Esophagus mucosa (tissue), 1 donor: ENCODE measurements at regions not wholly inside any gene's neighbourhood (a gene's known extent, or its start where the extent isn't known, plus 50 kb on each side); places are given as distances from the start of the nearest gene placed in this dataset.

Experiments
- ATAC-seq: fragments of 200-7000 bp; cut with Tn5 transposase; one replicate; pipeline ENCODE4 v1.9.1; 2020
- donor health status: DM: yes; HTN: yes; CAD: no.

DNA sequence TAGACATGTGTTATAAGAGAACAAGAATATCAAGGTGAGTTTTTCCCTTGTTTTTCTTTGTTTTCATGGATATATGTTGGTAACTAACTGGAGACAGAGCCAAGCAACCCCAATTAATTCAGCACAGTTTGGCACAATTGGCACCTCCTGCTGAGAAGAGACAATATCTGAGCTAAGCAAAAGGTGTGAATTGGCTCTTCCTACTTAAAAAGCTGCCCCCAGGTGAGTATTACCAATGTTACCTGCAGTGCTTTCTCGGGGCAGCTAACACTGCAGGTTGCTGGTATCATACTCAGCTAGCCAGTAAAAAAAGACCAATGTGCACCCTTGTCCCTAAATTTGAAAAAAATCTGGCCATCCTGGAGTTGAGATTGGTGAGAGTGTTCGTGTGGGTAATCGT is 871.2 kb upstream of the TENM3 start:
- no peak for ATAC-seq

DNA sequence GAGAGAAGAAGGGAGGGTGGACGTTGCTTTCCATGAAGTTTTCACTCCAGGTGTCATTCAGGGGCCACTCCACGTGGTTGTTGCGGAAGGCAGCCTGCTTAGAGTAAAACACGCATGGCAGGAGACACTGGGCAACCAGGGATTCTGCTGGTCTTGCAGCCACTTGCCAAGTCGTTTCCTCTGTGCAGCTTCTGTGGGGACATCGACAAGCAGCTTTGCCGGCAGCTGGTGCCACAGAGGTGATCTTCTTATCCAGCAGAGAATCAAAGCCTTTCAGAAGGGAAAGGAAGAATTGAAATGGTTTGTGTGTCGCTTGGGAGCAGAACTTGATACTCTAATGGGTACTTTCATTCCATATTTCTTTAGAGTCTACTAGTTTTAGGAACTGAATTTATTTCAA is 867.1 kb upstream of the TENM3 start:
- no peak for ATAC-seq

DNA sequence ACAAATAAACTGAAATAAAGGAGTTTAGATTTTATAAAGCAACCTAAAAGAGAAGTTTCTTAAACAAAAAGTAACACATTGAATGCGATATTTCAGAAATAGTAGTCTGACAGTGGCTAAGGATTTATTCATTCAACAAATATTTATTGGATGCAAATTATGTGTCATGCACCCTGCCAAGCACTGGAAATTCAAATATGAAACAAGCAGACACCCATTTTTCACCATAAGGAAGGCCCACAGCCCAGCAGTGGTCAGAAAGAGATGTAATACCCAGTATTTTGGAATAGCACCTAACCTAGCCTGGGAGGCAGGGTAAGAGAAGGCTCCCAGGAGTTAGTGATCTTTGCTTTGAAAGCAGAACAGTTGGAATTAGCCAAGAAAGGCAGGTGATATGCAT is 855.1 kb upstream of the TENM3 start:
- ATAC-seq, result no peak

GRCh38 chr4:181416966-181417365 is 826.2 kb upstream of the TENM3 start:
- ATAC-seq, result no peak

GRCh38 chr4:181418496-181418895 is 824.7 kb upstream of the TENM3 start:
- ATAC-seq, result no peak

- ATAC-seq, result no peak
These were observed 822.3 kb upstream of the TENM3 start for GRCh38 chr4:181420950-181421349.

GRCh38 chr4:181424362-181425016 is 818.7 kb upstream of the TENM3 start:
- no peak for ATAC-seq

DNA sequence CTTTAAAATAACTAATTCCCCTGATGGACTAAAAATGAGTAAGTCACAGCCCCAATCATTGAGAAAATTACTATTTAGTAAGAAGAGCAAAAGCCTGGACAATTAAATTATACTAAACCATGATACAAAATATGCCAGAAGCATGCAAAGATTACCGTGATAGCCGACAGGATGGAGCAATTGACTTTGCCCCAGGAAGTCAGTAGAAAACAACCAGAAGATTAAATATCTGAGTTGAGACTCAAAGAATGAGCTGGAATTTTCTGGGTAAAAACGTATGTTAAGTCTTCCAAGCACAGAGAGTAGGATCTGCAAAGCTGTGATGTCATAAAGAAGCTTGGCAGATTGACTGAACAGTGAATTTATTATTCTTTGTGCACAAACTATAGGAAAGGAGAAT is 816.1 kb upstream of the TENM3 start:
- no peak for ATAC-seq

DNA sequence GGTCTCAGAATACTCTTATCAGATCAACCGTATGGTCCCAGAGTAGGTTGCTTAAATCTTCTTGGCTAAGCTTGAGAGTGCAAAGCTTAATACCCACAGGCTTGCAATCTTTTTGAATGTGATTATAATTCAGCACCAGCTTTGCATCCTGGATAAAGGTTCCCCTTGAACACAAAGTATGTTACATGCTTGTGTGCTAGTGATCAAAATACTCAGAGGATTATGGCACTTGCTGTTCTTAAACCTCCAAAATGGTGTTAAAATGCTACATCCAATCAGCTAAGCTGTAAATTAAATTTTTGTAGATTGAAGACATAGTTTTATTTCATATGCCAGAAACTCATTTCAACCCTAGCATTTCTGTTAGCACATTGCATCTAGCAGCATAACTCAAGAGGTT is 812.2 kb upstream of the TENM3 start:
- no peak for ATAC-seq

DNA sequence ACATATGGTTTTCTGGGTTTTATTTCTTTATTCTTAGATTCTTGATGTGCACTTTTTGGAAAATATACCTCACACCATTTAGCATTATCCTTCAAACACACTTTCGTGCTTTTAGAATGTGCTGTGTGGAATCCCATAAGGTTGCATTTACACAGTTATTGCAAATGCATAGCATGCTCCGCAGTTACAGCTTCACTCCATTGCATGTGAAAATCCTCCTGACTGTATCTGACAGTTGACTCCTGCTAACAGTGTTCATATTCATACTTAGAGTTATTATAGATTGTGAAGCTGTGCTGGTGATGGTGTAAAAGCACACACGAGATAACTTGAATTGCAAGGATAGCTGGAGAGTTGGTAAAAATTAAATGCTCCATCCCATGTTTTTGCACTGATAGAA is 811.5 kb upstream of the TENM3 start:
- no peak for ATAC-seq

- ATAC-seq, result no peak
These were observed 810.9 kb upstream of the TENM3 start for GRCh38 chr4:181432335-181432734.

GRCh38 chr4:181437895-181438294 is 805.3 kb upstream of the TENM3 start:
- ATAC-seq, result no peak

GRCh38 chr4:181438641-181439040 is 804.6 kb upstream of the TENM3 start:
- no peak for ATAC-seq

GRCh38 chr4:181443021-181443420 is 800.2 kb upstream of the TENM3 start:
- ATAC-seq, result no peak

DNA sequence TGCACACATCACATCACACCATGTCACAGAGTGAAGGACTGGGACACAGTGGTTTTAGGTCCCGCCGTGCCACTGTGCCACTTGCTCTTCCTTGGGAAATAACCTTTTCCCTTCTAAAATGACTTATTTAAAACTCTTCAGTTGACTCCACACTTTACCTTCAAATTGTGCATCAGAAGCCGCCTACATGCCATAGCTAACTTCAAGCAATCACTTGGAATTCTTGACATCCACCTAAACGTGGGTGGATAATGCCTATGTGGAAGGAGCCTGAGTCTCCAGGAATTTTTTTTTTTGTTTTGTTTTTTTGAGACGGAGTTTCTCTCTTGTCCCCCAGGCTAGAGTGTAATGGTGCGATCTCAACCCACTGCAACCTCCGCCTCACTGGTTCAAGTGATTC is 777.4 kb upstream of the TENM3 start:
- ATAC-seq, result no peak

DNA sequence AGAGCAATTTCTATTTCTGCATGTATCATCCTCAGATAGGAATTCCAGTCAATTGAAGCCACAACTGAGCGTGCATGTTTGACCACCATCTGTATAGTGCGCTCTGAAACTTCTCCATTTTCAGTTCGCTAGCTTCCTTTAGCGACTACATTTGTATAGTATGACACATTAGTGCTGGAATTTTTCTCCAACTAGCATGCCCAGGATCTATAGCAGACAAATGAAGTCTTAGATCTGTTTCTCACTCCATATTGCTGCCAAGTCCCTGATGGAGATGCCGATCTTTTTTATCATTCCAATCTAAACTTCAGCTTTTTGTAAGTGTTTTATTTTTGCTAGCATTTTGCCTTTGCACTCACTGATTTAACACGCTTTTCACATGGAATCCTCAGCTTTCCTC is 774.8 kb upstream of the TENM3 start:
- ATAC-seq, result no peak

GRCh38 chr4:181470306-181470705 is 772.9 kb upstream of the TENM3 start:
- no peak for ATAC-seq

GRCh38 chr4:181475359-181475758 is 767.8 kb upstream of the TENM3 start:
- no peak for ATAC-seq

DNA sequence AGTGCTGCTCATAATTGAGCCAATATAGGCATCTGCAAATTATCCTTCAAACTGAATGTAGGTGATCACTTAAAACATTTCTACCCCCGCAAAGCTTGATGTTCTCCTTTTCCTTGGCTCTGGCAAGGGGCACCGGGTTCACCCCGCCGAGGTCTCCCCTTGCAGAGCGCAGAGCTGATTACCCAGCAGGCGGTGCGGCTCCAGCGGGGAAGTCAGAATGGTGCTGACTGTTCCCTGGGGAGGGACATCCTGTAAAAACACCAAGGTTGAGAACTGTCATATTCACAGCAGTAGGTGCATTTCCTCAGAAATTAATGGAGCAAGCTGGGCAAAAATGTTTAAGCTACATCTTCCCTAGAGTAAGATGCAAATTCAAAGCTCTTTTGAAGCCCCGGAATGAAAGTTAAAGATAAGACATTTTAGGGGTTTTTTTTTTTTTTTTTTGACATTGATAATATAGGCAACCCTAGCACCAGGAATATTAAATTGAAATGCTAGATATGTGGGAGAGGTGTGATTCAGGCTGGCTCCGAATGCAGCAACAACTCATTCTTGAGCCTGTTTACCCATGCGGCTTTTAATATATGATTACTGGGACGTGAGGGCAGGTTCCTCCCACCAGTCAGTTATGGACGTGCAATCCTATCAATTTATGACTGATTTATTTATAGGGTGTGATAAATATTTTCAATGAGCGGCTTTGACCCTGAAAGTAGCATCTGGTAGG is 767.3 kb upstream of the TENM3 start:
- ATAC-seq, result no peak

GRCh38 chr4:181476508-181476890 is 766.7 kb upstream of the TENM3 start:
- ATAC-seq, result no peak

GRCh38 chr4:181477591-181477990 is 765.6 kb upstream of the TENM3 start:
- ATAC-seq, result no peak

DNA sequence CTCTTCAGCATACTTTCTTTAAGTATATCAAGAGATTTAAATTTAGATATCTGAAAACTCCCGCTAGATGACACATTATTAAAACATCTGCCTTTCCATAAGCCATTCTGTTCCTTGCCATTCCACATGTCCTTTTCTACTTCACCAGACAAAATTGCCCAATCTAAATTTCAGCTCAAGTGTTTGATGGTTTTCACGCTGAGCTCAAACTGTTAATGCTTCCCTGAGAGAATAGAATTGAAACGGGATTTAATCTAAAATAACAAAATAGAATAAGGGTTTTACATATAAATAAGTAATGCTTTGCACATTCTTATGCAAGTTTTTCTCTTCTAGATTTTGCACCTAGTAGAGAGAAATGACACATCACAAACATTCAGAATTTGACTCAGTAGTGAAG is 764.5 kb upstream of the TENM3 start:
- no peak for ATAC-seq

GRCh38 chr4:181479141-181479540 is 764.1 kb upstream of the TENM3 start:
- ATAC-seq, result no peak

- no peak for ATAC-seq
These were observed 758.8 kb upstream of the TENM3 start for GRCh38 chr4:181484396-181484795.

DNA sequence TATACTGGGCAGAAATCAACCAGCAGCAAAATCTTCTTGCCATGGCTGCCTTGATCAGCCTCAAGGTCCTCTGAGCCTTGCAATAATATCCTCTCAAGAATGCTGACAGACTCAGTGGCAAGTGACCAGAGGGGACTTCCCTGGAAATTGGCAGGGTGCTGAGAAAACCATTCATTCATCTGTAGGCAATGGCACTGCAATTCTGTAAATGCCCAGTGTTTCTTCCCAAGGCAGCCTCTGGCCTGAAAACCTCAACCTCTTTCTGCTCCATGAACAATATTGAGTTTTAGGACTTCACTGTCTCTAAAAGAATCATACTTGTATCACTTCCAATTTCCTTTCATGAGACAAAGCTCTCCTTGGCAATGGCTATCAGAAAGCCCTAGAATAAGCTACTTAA is 754.3 kb upstream of the TENM3 start:
- no peak for ATAC-seq
